MM.1S (cell line): ENCODE measurements at regions not wholly inside any gene's neighbourhood (a gene's known extent, or its start where the extent isn't known, plus 50 kb on each side); places are given as distances from the start of the nearest gene placed in this dataset.

Experiments used
- DNase-seq: peaks from one replicate; pipeline ENCODE4 v3.0.0-alpha.2; 2015
- H2AFZ ChIP-seq: fragments of 300-600 bp; sonication (generic); 2 replicates; pipeline ENCODE4 v1.6.0; 2016; ENCODE audit warnings: antibody characterized with exemption, low read length
- H3F3A ChIP-seq: fragments of 300-600 bp; sonication (generic); 2 replicates; pipeline ENCODE4 v1.6.1; 2016; ENCODE audit warnings: mild to moderate bottlenecking, antibody characterized with exemption, low read length, moderate library complexity, mixed read lengths; ENCODE audit not compliant: insufficient read depth
- H3K27ac ChIP-seq: fragments of 300-600 bp; sonication (generic); 2 replicates; pipeline ENCODE4 v1.5.1; 2016; ENCODE audit warnings: mild to moderate bottlenecking, low read length
- H3K27me3 ChIP-seq: fragments of 300-600 bp; sonication (generic); replicated peaks from 2 replicates; pipeline ENCODE4 v1.6.0; 2016; ENCODE audit warnings: low read length; ENCODE audit not compliant: insufficient read depth
- H3K36me3 ChIP-seq: fragments of 300-600 bp; sonication (generic); replicated peaks from 2 replicates; pipeline ENCODE4 v1.6.1; 2016; ENCODE audit warnings: mild to moderate bottlenecking, low read length, mixed read lengths; ENCODE audit not compliant: insufficient read depth
- H3K4me1 ChIP-seq: fragments of 300-600 bp; sonication (generic); 2 replicates; pipeline ENCODE4 v1.6.1; 2016; ENCODE audit warnings: low read length, mixed read lengths
- H3K4me2 ChIP-seq: fragments of 300-600 bp; sonication (generic); 2 replicates; pipeline ENCODE4 v1.6.0; 2016; ENCODE audit warnings: low read depth, low read length
- H3K4me3 ChIP-seq: fragments of 300-600 bp; sonication (generic); 2 replicates; pipeline ENCODE4 v1.5.1; 2016; ENCODE audit warnings: low read length, mixed read lengths
- H3K79me2 ChIP-seq: fragments of 300-600 bp; sonication (generic); 2 replicates; pipeline ENCODE4 v1.6.1; 2016; ENCODE audit warnings: mixed run types, low read length, mixed read lengths
- H3K9ac ChIP-seq: fragments of 300-600 bp; sonication (generic); 2 replicates; pipeline ENCODE4 v1.6.1; 2016; ENCODE audit warnings: low read length, mixed read lengths
- H3K9me2 ChIP-seq: fragments of 300-600 bp; sonication (generic); replicated peaks from 2 replicates; pipeline ENCODE4 v1.6.1; 2016; ENCODE audit warnings: mild to moderate bottlenecking, low read length, mixed read lengths; ENCODE audit not compliant: insufficient read depth
- H3K9me3 ChIP-seq: fragments of 300-600 bp; sonication (generic); replicated peaks from 2 replicates; pipeline ENCODE4 v1.6.1; 2016; ENCODE audit warnings: mild to moderate bottlenecking, low read length, mixed read lengths; ENCODE audit not compliant: insufficient read depth
- H4K20me1 ChIP-seq: fragments of 300-600 bp; sonication (generic); 2 replicates; pipeline ENCODE4 v1.6.1; 2016; ENCODE audit warnings: mild to moderate bottlenecking, low read length, moderate library complexity, mixed read lengths; ENCODE audit not compliant: insufficient read depth
- CTCF ChIP-seq: fragments of 300-600 bp; sonication (generic); IDR thresholded peaks from 2 replicates; pipeline ENCODE4 v1.5.1; 2016; ENCODE audit warnings: antibody characterized with exemption, low read length, mixed read lengths
- EZH2 ChIP-seq: fragments of 300-600 bp; sonication (generic); optimal IDR thresholded peaks from 2 replicates; pipeline ENCODE3; 2017; ENCODE audit warnings: low read depth, mild to moderate bottlenecking, antibody characterized with exemption, low read length, mixed read lengths
- EZH2phosphoT487 ChIP-seq: fragments of 300-600 bp; sonication (generic); IDR thresholded peaks from 2 replicates; pipeline ENCODE4 v1.6.1; 2018; ENCODE audit warnings: antibody characterized with exemption, low read length

GRCh38 chr11:131307506-131307905, 62.9 kb upstream of the NTM start:
- H3K27me3 ChIP-seq, result no peaks in the 10 kb centered on the region
- H3K9me3 ChIP-seq, result no peaks in the 10 kb centered on the region
- H3K4me2 ChIP-seq, result no peak overlapping the region
- no peaks in the 10 kb centered on the region for H3K4me1 ChIP-seq
- H3K4me3 ChIP-seq, result no peak overlapping the region
- H3K36me3 ChIP-seq, result no peaks in the 10 kb centered on the region
- no peak overlapping the region for H3K9ac ChIP-seq
- no peak for DNase-seq
- no peaks in the 10 kb centered on the region for H3F3A ChIP-seq
- H3K9me2 ChIP-seq, result no peaks in the 10 kb centered on the region
- no peaks in the 10 kb centered on the region for H3K79me2 ChIP-seq
- H3K27ac ChIP-seq, result no peak overlapping the region
- no peak overlapping the region for H2AFZ ChIP-seq
- H4K20me1 ChIP-seq, result no peaks in the 10 kb centered on the region
- TF ChIP-seq EZH2phosphoT487, result no peak
- TF ChIP-seq EZH2, result no peak
- no peak for TF ChIP-seq CTCF

- Histone ChIP-seq H3K27me3 (no peaks in the 10 kb centered on the region), H3K4me2 (no peak overlapping the region), H3K9ac (no peak overlapping the region), H3K36me3 (no peaks in the 10 kb centered on the region), H3K4me1 (no peaks in the 10 kb centered on the region), H4K20me1 (no peaks in the 10 kb centered on the region), H3K79me2 (no peaks in the 10 kb centered on the region), H3K9me3 (no peaks in the 10 kb centered on the region), H3K27ac (no peak overlapping the region), H3K9me2 (no peaks in the 10 kb centered on the region), H3K4me3 (no peak overlapping the region), H2AFZ (no peak overlapping the region), H3F3A (no peaks in the 10 kb centered on the region)
- TF ChIP-seq EZH2 (no peak), CTCF (no peak)
- no peak for DNase-seq
Measured at GRCh38 chr11:131309776-131310175, 60.6 kb upstream of the NTM start.

- H3K4me3 ChIP-seq, result no peak overlapping the region
- no peaks in the 10 kb centered on the region for H3K4me1 ChIP-seq
- no peak for DNase-seq
- H3F3A ChIP-seq, result no peaks in the 10 kb centered on the region
- no peaks in the 10 kb centered on the region for H3K79me2 ChIP-seq
- no peaks in the 10 kb centered on the region for H3K9me2 ChIP-seq
- no peaks in the 10 kb centered on the region for H3K36me3 ChIP-seq
- H4K20me1 ChIP-seq, result no peaks in the 10 kb centered on the region
- no peaks in the 10 kb centered on the region for H3K27me3 ChIP-seq
- H2AFZ ChIP-seq, result no peak overlapping the region
- H3K9me3 ChIP-seq, result no peaks in the 10 kb centered on the region
- no peak overlapping the region for H3K4me2 ChIP-seq
- no peak overlapping the region for H3K27ac ChIP-seq
- H3K9ac ChIP-seq, result no peak overlapping the region
- no peak for TF ChIP-seq EZH2phosphoT487
- no peak for TF ChIP-seq EZH2
- TF ChIP-seq CTCF, result no peak
Measured at GRCh38 chr11:131311776-131312514, 58.5 kb upstream of the NTM start.
